Rectal smooth muscle tissue (tissue), 1 donor: ENCODE measurements at regions not wholly inside any gene's neighbourhood (a gene's known extent, or its start where the extent isn't known, plus 50 kb on each side); places are given as distances from the start of the nearest gene placed in this dataset.
"Not testable (repeated sequence)": the region's sequence is repeated elsewhere in the genome, so short reads cannot be mapped to it uniquely, and the experiment has no call there.

Experiments used
- H3K27ac ChIP-seq: one replicate; pipeline ENCODE4 v1.7.0; 2013; ENCODE audit warnings: low read depth, low read length, inconsistent platforms
- H3K27me3 ChIP-seq: one replicate; pipeline ENCODE4 v1.7.0; 2013; ENCODE audit warnings: low read length; ENCODE audit not compliant: control insufficient read depth, insufficient read depth
- H3K36me3 ChIP-seq: one replicate; pipeline ENCODE4 v1.7.0; 2013; ENCODE audit warnings: low read length; ENCODE audit not compliant: control insufficient read depth, insufficient read depth
- H3K4me1 ChIP-seq: one replicate; pipeline ENCODE4 v1.7.0; 2013; ENCODE audit warnings: low read length; ENCODE audit not compliant: control insufficient read depth, insufficient read depth
- H3K4me3 ChIP-seq: one replicate; pipeline ENCODE4 v1.7.0; 2013; ENCODE audit warnings: low read length
- H3K9ac ChIP-seq: one replicate; pipeline ENCODE4 v1.7.0; 2013; ENCODE audit warnings: low read length

DNA sequence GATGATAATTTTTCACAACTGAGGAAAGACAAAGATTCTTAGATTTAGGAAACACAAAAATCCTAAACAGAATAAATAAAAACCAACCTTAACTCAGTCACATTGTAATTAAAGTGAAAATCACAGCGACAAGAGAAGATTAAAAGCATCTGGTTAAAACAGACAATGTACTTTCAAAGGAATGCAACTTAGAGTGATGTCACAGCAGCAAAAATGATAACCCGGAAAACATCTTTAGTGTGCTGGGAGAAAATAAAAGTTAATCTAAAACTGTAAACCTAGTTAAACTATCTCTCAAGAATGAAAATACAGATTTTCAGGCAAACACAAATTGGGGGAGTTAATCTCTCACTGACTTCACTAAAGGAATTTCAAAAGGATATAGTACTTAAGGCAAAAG is 76.8 kb upstream of the OGFRL1 start:
- H3K4me3 ChIP-seq, result no peak overlapping the region
- H3K27me3 ChIP-seq, result no peaks in the 10 kb centered on the region
- no peak overlapping the region for H3K9ac ChIP-seq
- no peaks in the 10 kb centered on the region for H3K36me3 ChIP-seq
- no peaks in the 10 kb centered on the region for H3K4me1 ChIP-seq
- H3K27ac ChIP-seq, result no peak overlapping the region

DNA sequence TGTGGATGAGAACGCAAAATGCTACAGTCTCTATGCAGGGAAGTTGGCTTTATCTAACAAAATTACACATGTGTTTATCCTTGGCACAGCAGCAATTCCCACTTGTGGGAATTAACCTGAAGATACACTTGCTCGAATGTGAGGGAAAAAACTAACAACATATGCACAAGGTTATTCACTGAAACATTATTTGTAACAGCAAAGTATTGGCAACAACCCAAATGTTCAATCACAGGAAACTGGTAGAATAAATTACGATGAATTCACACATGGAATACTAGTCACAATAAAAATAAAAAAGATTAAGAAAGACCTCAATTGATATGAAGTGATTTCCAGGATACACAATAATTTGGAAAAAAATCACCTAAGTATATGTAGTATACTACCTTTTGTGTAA is 68.1 kb upstream of the OGFRL1 start:
- no peak overlapping the region for H3K4me3 ChIP-seq
- no peaks in the 10 kb centered on the region for H3K4me1 ChIP-seq
- no peak overlapping the region for H3K27ac ChIP-seq
- H3K36me3 ChIP-seq, result no peaks in the 10 kb centered on the region
- no peaks in the 10 kb centered on the region for H3K27me3 ChIP-seq
- no peak overlapping the region for H3K9ac ChIP-seq

DNA sequence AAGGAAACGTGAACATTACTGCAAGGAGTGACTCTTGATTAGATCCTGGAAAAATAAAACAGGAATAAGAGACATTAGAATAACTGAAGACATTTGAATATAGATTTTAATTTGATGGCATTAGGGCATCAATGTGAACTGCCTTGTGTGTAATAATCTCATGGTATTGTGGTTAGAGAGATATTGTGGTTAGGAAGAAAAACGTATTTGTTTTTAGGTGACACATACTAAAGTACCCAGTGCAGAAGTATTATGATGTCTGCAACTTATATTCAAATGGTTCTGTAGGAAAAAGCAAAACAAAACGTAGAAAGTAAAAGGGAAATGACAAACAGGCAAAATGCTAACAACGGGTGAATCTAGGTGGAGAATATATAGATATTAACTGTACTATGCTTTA is 65.9 kb upstream of the OGFRL1 start:
- Histone ChIP-seq H3K27ac (no peak overlapping the region), H3K36me3 (no peaks in the 10 kb centered on the region), H3K27me3 (no peaks in the 10 kb centered on the region), H3K4me1 (no peaks in the 10 kb centered on the region), H3K4me3 (no peak overlapping the region), H3K9ac (no peak overlapping the region)

DNA sequence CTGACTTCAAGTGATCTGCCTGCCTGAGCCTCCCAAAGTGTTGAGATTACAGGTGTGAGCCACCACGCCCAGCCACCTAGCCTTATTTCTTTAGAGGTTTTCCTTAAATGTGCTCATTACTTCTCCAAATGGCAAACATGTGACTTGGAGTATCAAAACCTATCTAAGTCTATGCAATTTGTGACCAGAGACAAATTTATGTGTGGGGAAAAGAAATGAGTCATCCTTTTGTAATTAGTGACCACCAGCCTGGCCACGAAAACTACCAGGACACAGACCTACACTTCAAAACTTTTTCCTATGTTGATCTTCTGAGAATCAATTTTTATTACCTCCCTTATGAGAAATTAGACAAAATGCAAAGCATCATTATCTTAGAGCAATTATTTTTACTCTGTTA is 64.6 kb upstream of the OGFRL1 start:
- Histone ChIP-seq H3K4me1 (no peaks in the 10 kb centered on the region), H3K9ac (no peak overlapping the region), H3K27me3 (no peaks in the 10 kb centered on the region), H3K27ac (no peak overlapping the region), H3K36me3 (no peaks in the 10 kb centered on the region), H3K4me3 (no peak overlapping the region)

DNA sequence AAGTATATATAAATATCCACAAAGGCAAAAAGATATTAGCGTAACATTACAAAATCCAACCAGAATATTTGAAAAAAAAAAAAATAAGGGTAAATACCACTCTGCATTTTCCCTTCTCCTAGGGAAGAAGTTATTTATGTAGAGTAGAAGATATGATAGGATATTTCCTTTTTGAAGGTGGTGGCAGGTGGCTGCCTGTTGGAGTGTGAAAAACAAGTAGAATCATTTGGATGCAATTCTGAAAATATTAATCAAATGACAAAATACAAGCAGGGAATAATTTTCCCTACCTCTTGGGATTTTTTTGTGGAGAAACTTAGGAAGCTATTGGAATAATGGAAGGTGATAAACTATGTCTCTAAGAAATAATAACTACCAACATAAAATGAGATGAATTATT is 62.5 kb upstream of the OGFRL1 start:
- Histone ChIP-seq H3K27me3 (no peaks in the 10 kb centered on the region), H3K36me3 (no peaks in the 10 kb centered on the region), H3K4me1 (no peaks in the 10 kb centered on the region), H3K27ac (no peak overlapping the region), H3K9ac (no peak overlapping the region), H3K4me3 (no peak overlapping the region)

DNA sequence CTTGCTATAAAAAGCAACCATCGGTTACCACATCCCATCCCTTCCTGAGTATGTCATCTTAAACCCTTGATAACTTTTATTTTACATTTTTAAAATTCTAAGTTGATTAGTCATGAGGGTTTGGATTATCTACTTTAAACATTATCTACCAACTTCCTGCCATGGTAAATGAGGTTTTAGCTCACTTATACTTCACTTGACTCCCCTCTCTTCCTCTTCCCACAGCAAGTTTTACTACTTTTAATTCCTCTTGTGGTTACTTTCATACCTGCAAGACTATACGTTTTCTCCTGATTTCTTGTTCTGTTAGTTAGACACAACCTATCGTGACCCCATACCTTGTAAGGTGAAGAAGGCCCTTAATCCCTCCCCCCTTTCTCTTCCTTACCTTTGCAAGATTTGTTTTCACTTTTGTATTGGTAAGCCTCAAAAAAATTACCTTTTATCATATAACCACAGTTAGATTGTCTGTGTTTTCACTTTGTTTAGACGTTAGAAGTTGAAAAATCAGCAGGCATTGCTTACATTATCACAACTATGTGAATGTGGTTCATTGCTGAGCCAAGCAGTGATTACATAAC is 60.1 kb upstream of the OGFRL1 start:
- H3K27ac ChIP-seq, result no peak overlapping the region
- no peaks in the 10 kb centered on the region for H3K36me3 ChIP-seq
- no peaks in the 10 kb centered on the region for H3K4me1 ChIP-seq
- H3K4me3 ChIP-seq, result no peak overlapping the region
- H3K9ac ChIP-seq, result no peak overlapping the region
- no peaks in the 10 kb centered on the region for H3K27me3 ChIP-seq

DNA sequence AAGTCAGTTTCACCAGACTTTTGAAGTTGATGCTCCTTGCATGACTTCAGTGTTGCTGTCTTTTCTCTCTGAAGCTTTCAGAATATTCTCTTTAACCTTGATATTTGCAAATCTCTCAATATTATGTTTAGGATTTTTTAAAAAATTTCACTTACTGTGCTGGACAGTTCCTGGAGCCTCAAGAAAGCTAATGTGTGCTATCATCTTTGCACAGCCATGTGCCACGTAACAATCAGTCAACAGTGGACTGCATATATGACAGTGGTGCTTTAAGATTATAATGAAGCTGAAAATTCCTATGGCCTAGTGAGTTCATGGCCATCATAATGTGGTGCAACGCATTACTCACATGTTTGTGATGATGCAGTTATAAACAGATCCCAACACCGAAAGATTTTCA is 59.1 kb upstream of the OGFRL1 start:
- H3K27me3 ChIP-seq, result no peaks in the 10 kb centered on the region
- no peak overlapping the region for H3K4me3 ChIP-seq
- H3K9ac ChIP-seq, result no peak overlapping the region
- no peak overlapping the region for H3K27ac ChIP-seq
- H3K36me3 ChIP-seq, result no peaks in the 10 kb centered on the region
- H3K4me1 ChIP-seq, result no peaks in the 10 kb centered on the region

DNA sequence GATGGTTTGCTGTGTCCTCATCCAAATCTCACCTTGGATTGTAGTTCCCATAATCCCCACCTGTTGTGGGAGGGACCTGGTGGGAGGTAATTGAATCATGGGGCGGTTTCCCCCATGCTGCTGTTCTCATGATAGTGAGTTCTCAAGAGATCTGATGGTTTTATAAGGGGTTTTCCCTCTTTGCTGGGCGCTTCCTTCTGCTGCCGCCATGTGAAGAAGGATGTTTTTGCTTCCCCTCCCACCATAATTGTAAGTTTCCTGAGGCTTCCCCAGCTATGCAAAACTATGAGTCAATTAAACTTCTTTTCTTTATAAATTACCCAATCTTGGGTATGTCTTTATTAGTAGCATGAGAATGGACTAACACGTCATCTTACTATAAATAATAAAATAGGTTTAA is 55.7 kb upstream of the OGFRL1 start:
- H3K27ac ChIP-seq, H3K4me1 ChIP-seq, H3K4me3 ChIP-seq, H3K27me3 ChIP-seq, H3K9ac ChIP-seq, H3K36me3 ChIP-seq: not testable (repeated sequence)

DNA sequence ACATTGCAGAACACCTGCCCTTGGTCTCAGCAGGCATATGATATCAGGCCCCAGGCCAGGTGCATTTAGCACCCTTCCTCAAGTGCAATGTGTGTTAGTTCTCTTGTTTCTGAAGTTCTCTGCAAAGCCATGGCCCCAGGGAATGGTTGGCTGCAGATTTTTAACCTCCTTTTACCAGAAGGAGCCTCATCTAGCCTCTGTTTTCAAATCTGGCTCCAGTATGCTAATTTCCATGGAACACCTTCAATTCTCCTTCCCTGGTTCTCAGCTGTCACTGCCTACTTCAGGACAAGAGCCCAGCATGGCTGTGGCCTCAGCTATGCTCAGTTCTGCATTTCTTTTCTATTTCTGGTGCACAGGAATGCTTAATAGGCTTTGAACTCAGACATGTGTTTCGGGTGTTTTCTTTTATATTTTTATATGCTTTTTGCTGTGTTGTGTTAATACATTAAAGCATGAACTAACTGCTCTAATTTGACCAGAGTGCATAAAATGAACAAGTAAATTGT is 51.6 kb upstream of the OGFRL1 start:
- Histone ChIP-seq H3K27ac (no peak overlapping the region), H3K27me3 (no peaks in the 10 kb centered on the region), H3K9ac (no peak overlapping the region), H3K4me3 (no peak overlapping the region), H3K36me3 (no peaks in the 10 kb centered on the region), H3K4me1 (no peaks in the 10 kb centered on the region)

DNA sequence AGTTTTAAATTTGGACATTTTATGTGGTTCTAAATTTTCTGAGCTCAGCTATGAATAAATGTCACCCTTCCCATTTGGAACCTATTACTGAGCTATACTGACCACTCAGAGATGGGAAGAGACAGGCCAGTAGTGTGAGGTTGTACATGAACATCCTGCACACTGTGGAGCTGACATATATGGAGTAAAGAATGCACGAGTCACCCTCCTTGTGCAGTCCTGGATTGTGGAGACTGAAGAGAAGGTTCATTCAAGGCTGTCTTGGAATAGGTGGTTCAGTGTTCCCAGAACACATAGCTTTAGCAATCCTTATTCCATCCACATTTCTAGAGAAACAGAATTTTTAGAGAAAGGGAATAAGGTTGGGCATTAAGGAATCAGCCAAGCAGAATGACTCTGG is 50.3 kb upstream of the OGFRL1 start:
- Histone ChIP-seq H3K36me3 (no peaks in the 10 kb centered on the region), H3K27me3 (no peaks in the 10 kb centered on the region), H3K4me3 (no peak overlapping the region), H3K4me1 (no peaks in the 10 kb centered on the region), H3K27ac (no peak overlapping the region), H3K9ac (no peak overlapping the region)
